HepG2 (cell line): ENCODE measurements at regions not wholly inside any gene's neighbourhood (a gene's known extent, or its start where the extent isn't known, plus 50 kb on each side); places are given as distances from the start of the nearest gene placed in this dataset.
A peak's percentile ranks its signal among the peaks of the same experiment; 100 is the strongest.

ENCODE experiments used
- BCL6 ChIP-seq: IDR thresholded peaks from 2 replicates; pipeline ENCODE4 v1.6.1; 2016; ENCODE audit warnings: missing genetic modification reagents, missing compliant biosample characterization
- ERF ChIP-seq: IDR thresholded peaks from 2 replicates; pipeline ENCODE4 v1.6.1; 2018; ENCODE audit warnings: missing biosample characterization, missing genetic modification reagents
- HOXA9 ChIP-seq: sonication (generic); formaldehyde crosslinking; IDR thresholded peaks from 2 replicates; pipeline ENCODE4 v1.8.1; 2022; ENCODE audit warnings: missing genetic modification reagents, mild to moderate bottlenecking, moderate library complexity, borderline replicate concordance
- MAFG ChIP-seq: sonication (generic); formaldehyde crosslinking; IDR thresholded peaks from 2 replicates; pipeline ENCODE4 v1.5.1; 2020; ENCODE audit warnings: mild to moderate bottlenecking, missing genetic modification reagents
- NFIC ChIP-seq: IDR thresholded peaks from 2 replicates; pipeline ENCODE4 v1.6.1; 2012; ENCODE audit warnings: mild to moderate bottlenecking, low read length, inconsistent platforms
- RXRB ChIP-seq: IDR thresholded peaks from 2 replicates; pipeline ENCODE4 v1.6.1; 2016; ENCODE audit warnings: borderline replicate concordance, missing genetic modification reagents, missing compliant biosample characterization
- SOX13 ChIP-seq, 3 experiments: fragments of 450-650 bp in 1 of 3; sonication (generic) in 1 of 3; formaldehyde crosslinking in 1 of 3; IDR thresholded peaks in 2 of 3; conservative IDR thresholded peaks in 1 of 3; 2 replicates each; pipeline versions ENCODE4 v1.5.0 to v1.6.1; 2016 to 2020; ENCODE audit warnings: antibody characterized with exemption in 1 of 3, mild to moderate bottlenecking in 1 of 3, missing compliant biosample characterization in 1 of 3, missing genetic modification reagents in 1 of 3, moderate library complexity in 1 of 3
- SOX5 ChIP-seq: IDR thresholded peaks from 2 replicates; pipeline ENCODE4 v1.6.1; 2016; ENCODE audit warnings: borderline replicate concordance
- SOX6 ChIP-seq, 2 experiments: fragments of 450-650 bp in 1 of 2; sonication (generic) in 1 of 2; formaldehyde crosslinking in 1 of 2; IDR thresholded peaks; 2 replicates each; pipeline versions ENCODE4 v1.4.0 to v1.6.1; 2017 to 2020; ENCODE audit warnings: antibody characterized with exemption in 1 of 2, mild to moderate bottlenecking in 1 of 2, missing genetic modification reagents in 1 of 2
- TBP ChIP-seq: sonication (generic); formaldehyde crosslinking; IDR thresholded peaks from 2 replicates; pipeline ENCODE4 v1.5.0; 2020; ENCODE audit warnings: missing genetic modification reagents
- TIGD3 ChIP-seq: sonication (generic); formaldehyde crosslinking; IDR thresholded peaks from 2 replicates; pipeline ENCODE4 v1.5.1; 2020; ENCODE audit warnings: mild to moderate bottlenecking, missing genetic modification reagents, borderline replicate concordance
- ZBTB38 ChIP-seq: sonication (generic); formaldehyde crosslinking; IDR thresholded peaks from 2 replicates; pipeline ENCODE4 v1.5.1; 2020; ENCODE audit warnings: mild to moderate bottlenecking, missing genetic modification reagents
- ZMAT3 ChIP-seq: sonication (generic); formaldehyde crosslinking; conservative IDR thresholded peaks from 2 replicates; pipeline ENCODE4 v1.7.0; 2021; ENCODE audit warnings: missing genetic modification reagents
- ZNF121 ChIP-seq: sonication (generic); formaldehyde crosslinking; IDR thresholded peaks from 2 replicates; pipeline ENCODE4 v1.5.0; 2020; ENCODE audit warnings: mild to moderate bottlenecking, missing genetic modification reagents
- ZNF143 ChIP-seq: sonication (generic); formaldehyde crosslinking; IDR thresholded peaks from 2 replicates; pipeline ENCODE4 v1.4.0; 2020; ENCODE audit warnings: missing genetic modification reagents
- ZNF451 ChIP-seq: sonication (generic); formaldehyde crosslinking; IDR thresholded peaks from 2 replicates; pipeline ENCODE4 v1.5.0; 2020; ENCODE audit warnings: mild to moderate bottlenecking, missing genetic modification reagents
- ZNF615 ChIP-seq: sonication (generic); formaldehyde crosslinking; IDR thresholded peaks from 2 replicates; pipeline ENCODE4 v1.5.0; 2020; ENCODE audit warnings: mild to moderate bottlenecking, missing genetic modification reagents, borderline replicate concordance
- ZNF75D ChIP-seq: sonication (generic); formaldehyde crosslinking; IDR thresholded peaks from 2 replicates; pipeline ENCODE4 v1.8.1; 2023; ENCODE audit warnings: missing genetic modification reagents, mild to moderate bottlenecking, borderline replicate concordance
- TF ChIP-seq, protein P1 (sequence below): IDR thresholded peaks from 2 replicates; pipeline ENCODE4 v1.6.1; 2012; ENCODE audit warnings: inconsistent platforms
- TF ChIP-seq, protein P2 (sequence below): IDR thresholded peaks from 2 replicates; pipeline ENCODE4 v1.6.1; 2016; ENCODE audit warnings: low read depth, borderline replicate concordance
- TF ChIP-seq, protein P3 (sequence below): IDR thresholded peaks from 2 replicates; pipeline ENCODE4 v1.4.0; 2020; ENCODE audit warnings: mild to moderate bottlenecking, missing genetic modification reagents

- TF ChIP-seq TIGD3 (CRISPR knock-in tag), result no peak
- TF ChIP-seq RXRB (CRISPR knock-in tag), result peak; percentile 9; the same call in 1 of the 2 replicates
- TF ChIP-seq, protein P1, sequence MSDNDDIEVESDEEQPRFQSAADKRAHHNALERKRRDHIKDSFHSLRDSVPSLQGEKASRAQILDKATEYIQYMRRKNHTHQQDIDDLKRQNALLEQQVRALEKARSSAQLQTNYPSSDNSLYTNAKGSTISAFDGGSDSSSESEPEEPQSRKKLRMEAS, result 0 out of 2 replicates have a peak, but pooled peaks have one; percentile 20
- no peak for TF ChIP-seq NFIC
- peak; percentile 48; the same call in 1 of the 2 replicates for TF ChIP-seq SOX5
- TF ChIP-seq SOX13 (IDR thresholded peaks at IDR 0.05), result no peak
- TF ChIP-seq SOX13 (CRISPR knock-in tag; conservative IDR thresholded peaks at IDR 0.05 in 1 of 2, IDR thresholded peaks at IDR 0.05 in 1 of 2), result peak in 1 of 2 experiments; percentile 45; a peak in 1 of 4 replicates
- TF ChIP-seq HOXA9 (CRISPR knock-in tag), result no peak
- TF ChIP-seq ZBTB38 (CRISPR knock-in tag), result no peak
- no peak for TF ChIP-seq BCL6 (CRISPR knock-in tag)
- no peak for TF ChIP-seq ZNF615 (CRISPR knock-in tag)
- TF ChIP-seq ZNF75D (CRISPR knock-in tag), result no peak
- TF ChIP-seq, protein P2, sequence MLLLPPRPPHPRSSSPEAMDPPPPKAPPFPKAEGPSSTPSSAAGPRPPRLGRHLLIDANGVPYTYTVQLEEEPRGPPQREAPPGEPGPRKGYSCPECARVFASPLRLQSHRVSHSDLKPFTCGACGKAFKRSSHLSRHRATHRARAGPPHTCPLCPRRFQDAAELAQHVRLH (CRISPR knock-in tag), result no peak
- TF ChIP-seq, protein P3, sequence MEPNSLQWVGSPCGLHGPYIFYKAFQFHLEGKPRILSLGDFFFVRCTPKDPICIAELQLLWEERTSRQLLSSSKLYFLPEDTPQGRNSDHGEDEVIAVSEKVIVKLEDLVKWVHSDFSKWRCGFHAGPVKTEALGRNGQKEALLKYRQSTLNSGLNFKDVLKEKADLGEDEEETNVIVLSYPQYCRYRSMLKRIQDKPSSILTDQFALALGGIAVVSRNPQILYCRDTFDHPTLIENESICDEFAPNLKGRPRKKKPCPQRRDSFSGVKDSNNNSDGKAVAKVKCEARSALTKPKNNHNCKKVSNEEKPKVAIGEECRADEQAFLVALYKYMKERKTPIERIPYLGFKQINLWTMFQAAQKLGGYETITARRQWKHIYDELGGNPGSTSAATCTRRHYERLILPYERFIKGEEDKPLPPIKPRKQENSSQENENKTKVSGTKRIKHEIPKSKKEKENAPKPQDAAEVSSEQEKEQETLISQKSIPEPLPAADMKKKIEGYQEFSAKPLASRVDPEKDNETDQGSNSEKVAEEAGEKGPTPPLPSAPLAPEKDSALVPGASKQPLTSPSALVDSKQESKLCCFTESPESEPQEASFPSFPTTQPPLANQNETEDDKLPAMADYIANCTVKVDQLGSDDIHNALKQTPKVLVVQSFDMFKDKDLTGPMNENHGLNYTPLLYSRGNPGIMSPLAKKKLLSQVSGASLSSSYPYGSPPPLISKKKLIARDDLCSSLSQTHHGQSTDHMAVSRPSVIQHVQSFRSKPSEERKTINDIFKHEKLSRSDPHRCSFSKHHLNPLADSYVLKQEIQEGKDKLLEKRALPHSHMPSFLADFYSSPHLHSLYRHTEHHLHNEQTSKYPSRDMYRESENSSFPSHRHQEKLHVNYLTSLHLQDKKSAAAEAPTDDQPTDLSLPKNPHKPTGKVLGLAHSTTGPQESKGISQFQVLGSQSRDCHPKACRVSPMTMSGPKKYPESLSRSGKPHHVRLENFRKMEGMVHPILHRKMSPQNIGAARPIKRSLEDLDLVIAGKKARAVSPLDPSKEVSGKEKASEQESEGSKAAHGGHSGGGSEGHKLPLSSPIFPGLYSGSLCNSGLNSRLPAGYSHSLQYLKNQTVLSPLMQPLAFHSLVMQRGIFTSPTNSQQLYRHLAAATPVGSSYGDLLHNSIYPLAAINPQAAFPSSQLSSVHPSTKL, result peak; percentile 34; the same call in 1 of the 2 replicates
- 0 out of 2 replicates have a peak, but pooled peaks have one; percentile 36 for TF ChIP-seq ZNF121 (CRISPR knock-in tag)
- TF ChIP-seq ZNF451 (CRISPR knock-in tag), result no peak
- no peak for TF ChIP-seq TBP
- peak; percentile 75 for TF ChIP-seq ZNF143 (CRISPR knock-in tag)
- TF ChIP-seq ERF (CRISPR knock-in tag), result no peak
- TF ChIP-seq ZMAT3 (CRISPR knock-in tag), result 0 out of 2 replicates have a peak, but pooled peaks have one; percentile 34
- no peak for TF ChIP-seq MAFG (CRISPR knock-in tag)
- no peak for TF ChIP-seq SOX6 (IDR thresholded peaks at IDR 0.05)
- 0 out of 2 replicates have a peak, but pooled peaks have one; percentile 22 for TF ChIP-seq SOX6 (CRISPR knock-in tag; IDR thresholded peaks at IDR 0.05)
Measured at GRCh38 chr6:15791448-15792181, 128.8 kb upstream of the DTNBP1 start (continued).
